Cortex of kidney (tissue), 1 donor: ENCODE measurements at regions not wholly inside any gene's neighbourhood (a gene's known extent, or its start where the extent isn't known, plus 50 kb on each side); places are given as distances from the start of the nearest gene placed in this dataset.
"Not testable (repeated sequence)": the region's sequence is repeated elsewhere in the genome, so short reads cannot be mapped to it uniquely, and the experiment has no call there.

Experiments used
- DNase-seq: peaks from one replicate; lab custom pipeline; 2025; lab: John Stamatoyannopoulos, UW

GRCh38 chr3:177394231-177395024 lies 197.1 kb upstream of the TBL1XR1 start:
- not testable (repeated sequence) for DNase-seq

- DNase-seq, result no peak
Measured at GRCh38 chr3:177396733-177397132, 199.5 kb upstream of the TBL1XR1 start.

- no peak for DNase-seq
Measured at GRCh38 chr3:177401375-177401774, 204.1 kb upstream of the TBL1XR1 start.

GRCh38 chr3:177402533-177402932 lies 205.3 kb upstream of the TBL1XR1 start:
- no peak for DNase-seq

- no peak for DNase-seq
Measured at GRCh38 chr3:177405191-177405672, 207.9 kb upstream of the TBL1XR1 start.

GRCh38 chr3:177410730-177411129 lies 213.4 kb upstream of the TBL1XR1 start:
- DNase-seq, result no peak

- DNase-seq, result no peak
Measured at GRCh38 chr3:177411201-177411600, 213.9 kb upstream of the TBL1XR1 start.

- not testable (repeated sequence) for DNase-seq
Measured at GRCh38 chr3:177412677-177413170, 215.4 kb upstream of the TBL1XR1 start.

GRCh38 chr3:177414093-177414492 lies 216.8 kb upstream of the TBL1XR1 start:
- DNase-seq, result no peak

- no peak for DNase-seq
Measured at GRCh38 chr3:177418787-177419186, 221.5 kb upstream of the TBL1XR1 start.

GRCh38 chr3:177419904-177420601 lies 222.8 kb upstream of the TBL1XR1 start:
- no peak for DNase-seq

- no peak for DNase-seq
Measured at GRCh38 chr3:177420651-177421480, 223.6 kb upstream of the TBL1XR1 start.

- no peak for DNase-seq
Measured at GRCh38 chr3:177421481-177421785, 224.2 kb upstream of the TBL1XR1 start.

GRCh38 chr3:177424521-177424920 lies 227.2 kb upstream of the TBL1XR1 start:
- DNase-seq, result no peak

GRCh38 chr3:177425042-177425441 lies 227.8 kb upstream of the TBL1XR1 start:
- DNase-seq, result no peak

- DNase-seq, result no peak
Measured at GRCh38 chr3:177426106-177426877, 229.0 kb upstream of the TBL1XR1 start.

- DNase-seq, result no peak
Measured at GRCh38 chr3:177426878-177427495, 229.7 kb upstream of the TBL1XR1 start.

GRCh38 chr3:177427540-177427939 lies 230.3 kb upstream of the TBL1XR1 start:
- DNase-seq, result no peak

- no peak for DNase-seq
Measured at GRCh38 chr3:177429079-177429478, 231.8 kb upstream of the TBL1XR1 start.

GRCh38 chr3:177429771-177430170 lies 232.5 kb upstream of the TBL1XR1 start:
- DNase-seq, result no peak

- no peak for DNase-seq
Measured at GRCh38 chr3:177430653-177431052, 233.4 kb upstream of the TBL1XR1 start.
